Choroid plexus epithelial cell (primary cell): ENCODE measurements at regions not wholly inside any gene's neighbourhood (a gene's known extent, or its start where the extent isn't known, plus 50 kb on each side); places are given as distances from the start of the nearest gene placed in this dataset.

Experiments used
- DNase-seq: peaks from one replicate; pipeline ENCODE4 v3.0.0-alpha.2; 2010; ENCODE audit warnings: low read depth
- H3K4me3 ChIP-seq: 2 replicates; pipeline ENCODE4 v1.5.1; 2011; ENCODE audit warnings: low read depth, mild to moderate bottlenecking, control low read depth, low read length, moderate library complexity
- TF ChIP-seq, protein P1 (sequence below): conservative IDR thresholded peaks from 2 replicates; pipeline ENCODE4 v1.5.1; 2011; ENCODE audit warnings: low read depth, mild to moderate bottlenecking, control low read depth, inconsistent platforms, low read length, moderate library complexity

DNA sequence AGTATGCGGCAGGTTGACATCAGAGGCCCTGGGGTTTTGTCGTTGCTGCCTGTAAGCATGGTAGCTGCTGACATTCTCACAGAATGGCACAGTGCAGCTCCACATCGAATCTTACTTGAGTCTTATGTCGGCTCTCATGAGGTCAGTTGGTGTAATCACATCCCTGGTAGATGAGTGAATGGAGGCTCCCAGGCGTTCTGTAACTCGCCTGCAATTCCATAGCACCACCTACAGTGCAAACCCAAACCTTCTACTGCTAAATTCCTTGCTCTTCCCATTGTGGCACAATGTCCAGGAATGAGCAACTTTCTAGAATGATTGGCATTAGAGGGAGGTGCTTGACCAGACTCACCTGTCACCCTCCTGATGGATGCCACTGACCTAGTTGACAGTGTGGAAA lies 578.4 kb downstream of the CCDC171 start:
- TF ChIP-seq, protein P1, sequence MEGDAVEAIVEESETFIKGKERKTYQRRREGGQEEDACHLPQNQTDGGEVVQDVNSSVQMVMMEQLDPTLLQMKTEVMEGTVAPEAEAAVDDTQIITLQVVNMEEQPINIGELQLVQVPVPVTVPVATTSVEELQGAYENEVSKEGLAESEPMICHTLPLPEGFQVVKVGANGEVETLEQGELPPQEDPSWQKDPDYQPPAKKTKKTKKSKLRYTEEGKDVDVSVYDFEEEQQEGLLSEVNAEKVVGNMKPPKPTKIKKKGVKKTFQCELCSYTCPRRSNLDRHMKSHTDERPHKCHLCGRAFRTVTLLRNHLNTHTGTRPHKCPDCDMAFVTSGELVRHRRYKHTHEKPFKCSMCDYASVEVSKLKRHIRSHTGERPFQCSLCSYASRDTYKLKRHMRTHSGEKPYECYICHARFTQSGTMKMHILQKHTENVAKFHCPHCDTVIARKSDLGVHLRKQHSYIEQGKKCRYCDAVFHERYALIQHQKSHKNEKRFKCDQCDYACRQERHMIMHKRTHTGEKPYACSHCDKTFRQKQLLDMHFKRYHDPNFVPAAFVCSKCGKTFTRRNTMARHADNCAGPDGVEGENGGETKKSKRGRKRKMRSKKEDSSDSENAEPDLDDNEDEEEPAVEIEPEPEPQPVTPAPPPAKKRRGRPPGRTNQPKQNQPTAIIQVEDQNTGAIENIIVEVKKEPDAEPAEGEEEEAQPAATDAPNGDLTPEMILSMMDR = peak; percentile 70
- peak; percentile 89 for DNase-seq

DNA sequence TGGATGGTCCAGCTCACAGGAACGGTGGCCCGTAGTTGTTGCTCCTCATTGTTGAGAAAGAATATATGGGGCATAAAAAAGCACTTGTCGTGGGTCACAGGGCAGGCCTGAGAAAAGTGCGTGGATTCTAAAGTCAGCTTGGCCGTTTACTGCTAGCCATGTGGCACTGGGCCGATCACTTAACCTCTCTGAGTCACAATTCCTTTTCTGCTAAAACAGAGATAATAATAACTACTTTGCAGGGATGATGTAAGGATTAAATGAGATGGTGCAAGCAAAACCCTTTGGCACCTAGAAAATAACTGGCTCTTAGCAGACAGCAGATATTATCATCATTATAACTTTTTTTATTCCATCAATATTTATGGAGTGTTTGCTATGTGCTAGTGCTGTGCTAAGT lies 579.7 kb downstream of the CCDC171 start:
- TF ChIP-seq, protein P1 = no peak
- no peak overlapping the region for H3K4me3 ChIP-seq
- peak; percentile 72 for DNase-seq

More for the DNA sequence above, 578.4 kb downstream of the CCDC171 start:
- no peak overlapping the region for H3K4me3 ChIP-seq

DNA sequence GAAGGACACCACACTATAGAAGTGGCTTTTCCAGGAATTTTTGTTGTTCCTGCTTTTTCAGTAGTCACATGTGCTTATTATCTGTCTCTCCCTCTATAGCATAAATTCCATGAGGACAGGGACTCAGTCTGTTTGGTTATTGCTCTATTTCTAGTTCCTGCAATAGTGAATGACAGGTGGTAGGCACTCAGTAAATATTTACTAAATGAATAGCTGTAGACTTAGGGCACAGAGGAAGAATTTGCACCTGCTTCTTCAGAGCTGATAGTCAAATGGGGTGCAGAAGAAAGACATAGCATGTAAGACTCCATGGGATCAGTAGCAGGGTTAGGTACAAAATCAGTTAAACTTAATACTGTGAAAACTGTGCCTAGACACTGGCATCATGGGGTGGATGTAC lies 580.2 kb downstream of the CCDC171 start:
- no peak for DNase-seq
- TF ChIP-seq, protein P1 = no peak

DNA sequence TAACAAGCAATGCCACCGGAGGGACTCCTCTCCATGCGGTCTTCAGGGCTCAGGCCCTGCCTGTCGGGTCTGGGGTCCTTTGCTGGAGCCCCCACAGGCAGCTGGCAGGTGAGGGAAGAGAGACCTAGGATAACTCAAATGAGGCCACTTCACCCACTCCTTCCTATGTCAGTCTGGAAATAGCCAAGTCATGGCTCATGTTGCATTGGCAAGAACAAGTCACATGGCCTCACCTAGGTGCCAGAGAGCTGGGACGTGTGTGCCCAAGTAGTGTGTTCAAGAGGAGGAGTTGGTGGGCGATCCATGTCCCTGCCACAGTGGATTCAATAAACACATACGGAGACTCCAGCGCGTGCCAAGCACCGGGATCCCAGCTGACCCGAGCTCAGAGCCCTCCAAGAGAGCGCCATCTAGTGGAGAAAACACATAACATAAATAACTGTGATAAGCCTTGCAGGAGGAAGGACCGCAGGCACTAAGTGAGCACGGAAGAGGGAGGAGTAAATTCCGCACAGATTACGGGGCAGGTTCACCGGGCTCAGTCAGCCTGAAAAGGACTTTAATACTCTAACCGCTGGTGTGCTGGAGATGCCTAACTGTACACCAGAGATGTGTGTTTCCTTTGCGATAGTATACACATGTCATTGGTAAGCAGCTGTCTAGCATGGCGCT lies 580.8 kb downstream of the CCDC171 start:
- H3K4me3 ChIP-seq = no peak overlapping the region
- TF ChIP-seq, protein P1 = peak; percentile 75
- DNase-seq = peak; percentile 91

More for the DNA sequence above, 580.2 kb downstream of the CCDC171 start:
- no peak overlapping the region for H3K4me3 ChIP-seq

DNA sequence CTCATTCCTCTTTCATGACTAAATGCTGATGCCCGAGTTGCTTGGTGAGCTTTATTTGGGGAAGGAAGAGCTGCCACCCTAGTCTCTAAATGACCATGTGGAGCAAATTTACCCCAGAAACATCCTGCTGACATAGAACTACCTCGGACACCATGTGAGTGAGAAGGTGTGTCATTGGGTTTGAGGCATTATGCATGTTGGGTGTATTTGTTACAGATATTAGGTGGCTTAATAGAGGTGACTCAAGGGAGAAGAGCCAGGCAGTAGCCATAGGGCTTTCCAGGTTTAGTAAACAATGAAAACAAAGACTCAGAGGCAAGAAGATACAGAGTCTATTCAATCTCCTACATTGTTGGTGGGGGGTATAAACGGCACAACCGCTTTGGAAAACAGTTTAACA lies 581.5 kb downstream of the CCDC171 start:
- H3K4me3 ChIP-seq = no peak overlapping the region
- TF ChIP-seq, protein P1 = no peak
- DNase-seq = no peak

DNA sequence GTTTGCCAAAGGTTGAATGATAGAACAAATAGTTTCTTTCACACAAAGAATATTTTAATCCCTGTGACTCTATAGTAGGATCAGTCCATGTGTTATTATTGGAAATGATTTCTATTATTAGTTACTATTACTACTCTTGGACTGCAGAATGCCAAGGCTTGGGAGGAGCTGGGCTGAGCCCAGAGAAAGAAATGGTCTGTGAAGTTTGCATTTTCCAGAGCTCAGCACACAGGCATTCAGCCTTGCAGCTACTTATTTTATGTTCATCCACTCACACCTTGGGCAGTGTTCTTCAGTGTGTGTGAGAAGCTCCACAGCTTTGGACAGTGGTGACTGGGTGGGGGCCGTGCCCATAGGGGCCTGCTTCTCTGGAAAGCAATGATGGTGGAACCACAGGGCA lies 583.1 kb downstream of the CCDC171 start:
- TF ChIP-seq, protein P1 = no peak
- H3K4me3 ChIP-seq = no peak overlapping the region
- DNase-seq = peak; percentile 34

DNA sequence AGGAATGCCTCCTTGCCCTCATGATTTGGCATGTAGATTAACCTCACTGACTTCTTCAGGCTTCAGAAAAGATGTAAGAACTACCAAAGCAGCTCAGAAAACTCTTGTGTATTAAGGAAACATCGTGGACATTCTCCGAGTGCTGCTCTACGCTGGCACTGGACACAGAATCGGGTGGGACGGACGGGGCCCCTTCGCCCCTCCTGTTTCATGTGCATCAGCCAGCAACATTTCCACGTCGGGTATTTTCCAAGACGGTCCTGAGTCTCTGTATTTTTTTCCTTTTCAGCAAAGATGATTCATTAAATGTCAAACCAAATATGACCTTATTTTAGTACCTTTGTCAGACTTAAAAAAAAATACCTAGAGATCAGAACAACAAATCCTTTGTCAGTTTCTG lies 583.6 kb downstream of the CCDC171 start:
- no peak overlapping the region for H3K4me3 ChIP-seq
- no peak for DNase-seq
- TF ChIP-seq, protein P1 = no peak
